H9 (cell line): ENCODE measurements at regions not wholly inside any gene's neighbourhood (a gene's known extent, or its start where the extent isn't known, plus 50 kb on each side); places are given as distances from the start of the nearest gene placed in this dataset.

Source experiments
- DNase-seq: peaks from one replicate; pipeline ENCODE4 v3.0.0-alpha.2; 2017
- H2AFZ ChIP-seq: one replicate; pipeline ENCODE4 v1.6.1; 2013; ENCODE audit warnings: mild to moderate bottlenecking, low read length, control low read depth, moderate library complexity
- H2AK5ac ChIP-seq: 2 replicates; pipeline ENCODE4 v1.6.1; 2013; ENCODE audit warnings: low read length, control low read depth, mixed read lengths; ENCODE audit not compliant: insufficient read length
- H2BK120ac ChIP-seq: one replicate; pipeline ENCODE4 v1.6.1; 2013; ENCODE audit warnings: low read depth, mild to moderate bottlenecking, low read length, control low read depth, inconsistent platforms; ENCODE audit not compliant: poor library complexity, severe bottlenecking
- H2BK12ac ChIP-seq: 2 replicates; pipeline ENCODE4 v1.6.1; 2013; ENCODE audit warnings: low read length, control low read depth, mixed read lengths, low read depth; ENCODE audit not compliant: insufficient read length
- H2BK15ac ChIP-seq: 2 replicates; pipeline ENCODE4 v1.6.1; 2013; ENCODE audit warnings: low read depth, low read length, control low read depth
- H2BK20ac ChIP-seq: one replicate; pipeline ENCODE4 v1.6.1; 2013; ENCODE audit warnings: low read depth, mild to moderate bottlenecking, low read length, control low read depth, inconsistent platforms; ENCODE audit not compliant: poor library complexity, severe bottlenecking
- H2BK5ac ChIP-seq: 2 replicates; pipeline ENCODE4 v1.6.1; 2013; ENCODE audit warnings: low read length, control low read depth, mixed read lengths; ENCODE audit not compliant: insufficient read length
- H3K14ac ChIP-seq: 2 replicates; pipeline ENCODE4 v1.6.1; 2013; ENCODE audit warnings: low read length, control low read depth; ENCODE audit not compliant: insufficient read depth
- H3K18ac ChIP-seq: 2 replicates; pipeline ENCODE4 v1.6.1; 2013; ENCODE audit warnings: low read depth, mild to moderate bottlenecking, mixed read lengths, low read length, control low read depth; ENCODE audit not compliant: insufficient read length
- H3K23ac ChIP-seq: 2 replicates; pipeline ENCODE4 v1.6.1; 2013; ENCODE audit warnings: low read length, control low read depth, mixed read lengths, low read depth; ENCODE audit not compliant: insufficient read length
- H3K23me2 ChIP-seq: 2 replicates; pipeline ENCODE4 v1.6.1; 2013; ENCODE audit warnings: low read depth, mild to moderate bottlenecking, mixed read lengths, low read length, control low read depth; ENCODE audit not compliant: insufficient read length, poor library complexity, severe bottlenecking
- H3K27ac ChIP-seq: 2 replicates; pipeline ENCODE4 v1.5.1; 2013; ENCODE audit warnings: low read length, control low read depth, mixed read lengths, low read depth; ENCODE audit not compliant: insufficient read length
- H3K27me3 ChIP-seq: 2 replicates; pipeline ENCODE4 v1.6.1; 2013; ENCODE audit warnings: low read length, control low read depth, inconsistent platforms; ENCODE audit not compliant: insufficient read depth
- H3K4ac ChIP-seq: 2 replicates; pipeline ENCODE4 v1.6.1; 2013; ENCODE audit warnings: low read depth, mild to moderate bottlenecking, control low read depth, inconsistent platforms, low read length, moderate library complexity
- H3K4me1 ChIP-seq: 2 replicates; pipeline ENCODE4 v1.6.1; 2013; ENCODE audit warnings: low read length, control low read depth, inconsistent platforms; ENCODE audit not compliant: insufficient read depth
- H3K4me2 ChIP-seq: 2 replicates; pipeline ENCODE4 v1.6.1; 2013; ENCODE audit warnings: low read length, control low read depth, mixed read lengths; ENCODE audit not compliant: insufficient read length, insufficient read depth
- H3K56ac ChIP-seq: 2 replicates; pipeline ENCODE4 v1.6.1; 2013; ENCODE audit warnings: low read depth, mild to moderate bottlenecking, mixed read lengths, low read length, control low read depth; ENCODE audit not compliant: insufficient read length
- H3K79me1 ChIP-seq: 2 replicates; pipeline ENCODE4 v1.6.1; 2013; ENCODE audit warnings: low read depth, mild to moderate bottlenecking, moderate library complexity, low read length, control low read depth, inconsistent platforms; ENCODE audit not compliant: insufficient read depth, poor library complexity, severe bottlenecking
- H3K79me2 ChIP-seq: 2 replicates; pipeline ENCODE4 v1.6.1; 2013; ENCODE audit warnings: low read length, control low read depth, inconsistent platforms; ENCODE audit not compliant: insufficient read depth
- H3K9ac ChIP-seq: 2 replicates; pipeline ENCODE4 v1.6.1; 2013; ENCODE audit warnings: low read length, control low read depth, mixed read lengths; ENCODE audit not compliant: insufficient read length; ENCODE audit errors: extremely low read depth
- H3K9me3 ChIP-seq: one replicate; pipeline ENCODE4 v1.6.1; 2013; ENCODE audit warnings: low read depth, low read length, inconsistent platforms; ENCODE audit not compliant: control insufficient read depth
- H3T11ph ChIP-seq: one replicate; pipeline ENCODE4 v1.6.1; 2013; ENCODE audit warnings: mild to moderate bottlenecking, low read length, control low read depth, inconsistent platforms
- H4K20me1 ChIP-seq: one replicate; pipeline ENCODE4 v1.6.1; 2013; ENCODE audit not compliant: control insufficient read depth, insufficient read length, insufficient read depth
- H4K5ac ChIP-seq: 2 replicates; pipeline ENCODE4 v1.6.1; 2013; ENCODE audit warnings: low read depth, mild to moderate bottlenecking, mixed read lengths, low read length, control low read depth; ENCODE audit not compliant: insufficient read length
- H4K8ac ChIP-seq: replicated peaks from 2 replicates; pipeline ENCODE4 v1.6.1; 2013; ENCODE audit warnings: low read length, control low read depth, mixed read lengths, low read depth; ENCODE audit not compliant: insufficient read length
- H4K91ac ChIP-seq: 2 replicates; pipeline ENCODE4 v1.6.1; 2013; ENCODE audit warnings: low read depth, mild to moderate bottlenecking, moderate library complexity, mixed read lengths, low read length, control low read depth; ENCODE audit not compliant: insufficient read length
- H3K27ac Mint-ChIP-seq, 3 experiments: 2 replicates in 2 of 3; 3 replicates in 1 of 3; pipeline ENCODE4 v1.8.0; 2020 to 2021; ENCODE audit warnings: mixed read lengths in 3 of 3, mild to moderate bottlenecking in 1 of 3, moderate library complexity in 1 of 3
- H3K27me3 Mint-ChIP-seq: 2 replicates; pipeline ENCODE4 v1.8.0; 2021; ENCODE audit warnings: low read depth, mild to moderate bottlenecking, moderate library complexity, mixed read lengths
- H3K36me3 Mint-ChIP-seq, 3 experiments: 2 replicates in 2 of 3; 3 replicates in 1 of 3; pipeline ENCODE4 v1.8.0; 2020 to 2021; ENCODE audit warnings: low read depth in 3 of 3, mixed read lengths in 3 of 3; ENCODE audit not compliant: insufficient read depth in 1 of 3
- H3K4me1 Mint-ChIP-seq, 2 experiments: 2 replicates each; pipeline ENCODE4 v1.8.0; 2020; ENCODE audit warnings: mixed read lengths in 2 of 2
- H3K4me3 Mint-ChIP-seq, 2 experiments: 2 replicates in 1 of 2; 3 replicates in 1 of 2; pipeline ENCODE4 v1.8.0; 2020 to 2021; ENCODE audit warnings: mild to moderate bottlenecking in 2 of 2, mixed read lengths in 2 of 2, moderate library complexity in 1 of 2
- H3K9me3 Mint-ChIP-seq, 2 experiments: 2 replicates in 1 of 2; 3 replicates in 1 of 2; pipeline ENCODE4 v1.8.0; 2020; ENCODE audit warnings: mild to moderate bottlenecking in 2 of 2, mixed read lengths in 2 of 2, moderate library complexity in 1 of 2
- WGBS: extraction: QIAGEN DNeasy Blood & Tissue Kit; methylation state at CpG from one replicate; pipeline ENCODE4 v1.1.7; 2013; ENCODE audit warnings: missing lambda C conversion rate, low lambda C conversion rate, mixed read lengths; ENCODE audit not compliant: insufficient read length; ENCODE audit errors: extremely low coverage; 5-methylcytosine and 5-hydroxymethylcytosine counted together
- TF ChIP-seq, protein P1 (sequence below): fragments of 200-600 bp; sonication (generic); conservative IDR thresholded peaks from 3 replicates; pipeline ENCODE4 v1.8.0; 2021; ENCODE audit warnings: antibody characterized with exemption, mild to moderate bottlenecking

DNA sequence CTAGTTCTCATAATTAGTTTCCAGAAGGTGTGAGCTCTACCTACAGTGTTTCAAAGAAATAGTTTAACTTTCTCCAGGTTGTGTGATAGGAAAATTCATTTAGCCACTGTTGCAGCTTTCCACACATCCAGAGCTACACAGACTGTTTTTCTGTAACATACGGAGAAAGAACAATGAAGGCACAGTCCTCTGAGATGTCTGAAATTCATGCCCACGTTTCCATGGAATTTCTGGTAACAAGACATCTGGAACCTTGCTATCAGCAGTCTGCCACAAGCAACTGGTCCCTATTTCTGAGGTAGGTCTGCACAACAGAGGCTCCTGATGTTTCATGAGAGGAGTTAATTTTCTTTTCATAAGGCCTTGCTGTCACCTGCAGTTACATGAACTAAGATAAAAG is 273.3 kb upstream of the C11orf87 start:
- Histone ChIP-seq H2BK15ac (no peak overlapping the region), H3K4me1 (no peaks in the 10 kb centered on the region), H2AK5ac (no peak overlapping the region), H3K27me3 (no peaks in the 10 kb centered on the region), H2AFZ (no peak overlapping the region), H3K9ac (no peak overlapping the region), H3K4me2 (no peak overlapping the region), H3K9me3 (no peaks in the 10 kb centered on the region), H3K79me2 (no peaks in the 10 kb centered on the region), H3K23ac (no peak overlapping the region), H3K27ac (no peak overlapping the region), H4K5ac (no peak overlapping the region), H2BK120ac (no peak overlapping the region), H3K4ac (no peak overlapping the region), H4K91ac (no peak overlapping the region), H3K18ac (no peak overlapping the region), H2BK5ac (no peak overlapping the region), H2BK20ac (no peak overlapping the region), H4K20me1 (no peaks in the 10 kb centered on the region), H3K79me1 (no peaks in the 10 kb centered on the region), H3K23me2 (no peaks in the 10 kb centered on the region), H3K56ac (no peak overlapping the region), H4K8ac (no peak overlapping the region), H3K14ac (no peak overlapping the region), H2BK12ac (no peak overlapping the region), H3T11ph (no peak overlapping the region)
- H3K4me3 Mint-ChIP-seq = no peak overlapping the region
- WGBS = no CpG with 5 or more reads among the region's 2 CpGs
- H3K27me3 Mint-ChIP-seq = no peaks in the 10 kb centered on the region
- peaks cover 19 to 20% of the 10 kb centered on the region in 2 experiments for H3K4me1 Mint-ChIP-seq
- H3K36me3 Mint-ChIP-seq = no peaks in the 10 kb centered on the region
- no peak for DNase-seq
- TF ChIP-seq, protein P1, sequence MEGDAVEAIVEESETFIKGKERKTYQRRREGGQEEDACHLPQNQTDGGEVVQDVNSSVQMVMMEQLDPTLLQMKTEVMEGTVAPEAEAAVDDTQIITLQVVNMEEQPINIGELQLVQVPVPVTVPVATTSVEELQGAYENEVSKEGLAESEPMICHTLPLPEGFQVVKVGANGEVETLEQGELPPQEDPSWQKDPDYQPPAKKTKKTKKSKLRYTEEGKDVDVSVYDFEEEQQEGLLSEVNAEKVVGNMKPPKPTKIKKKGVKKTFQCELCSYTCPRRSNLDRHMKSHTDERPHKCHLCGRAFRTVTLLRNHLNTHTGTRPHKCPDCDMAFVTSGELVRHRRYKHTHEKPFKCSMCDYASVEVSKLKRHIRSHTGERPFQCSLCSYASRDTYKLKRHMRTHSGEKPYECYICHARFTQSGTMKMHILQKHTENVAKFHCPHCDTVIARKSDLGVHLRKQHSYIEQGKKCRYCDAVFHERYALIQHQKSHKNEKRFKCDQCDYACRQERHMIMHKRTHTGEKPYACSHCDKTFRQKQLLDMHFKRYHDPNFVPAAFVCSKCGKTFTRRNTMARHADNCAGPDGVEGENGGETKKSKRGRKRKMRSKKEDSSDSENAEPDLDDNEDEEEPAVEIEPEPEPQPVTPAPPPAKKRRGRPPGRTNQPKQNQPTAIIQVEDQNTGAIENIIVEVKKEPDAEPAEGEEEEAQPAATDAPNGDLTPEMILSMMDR = no peak
- no peak overlapping the region for H3K27ac Mint-ChIP-seq
- H3K9me3 Mint-ChIP-seq = no peaks in the 10 kb centered on the region; a peak in 1 of 5 replicates
